ENCODE measurements at regions not wholly inside any gene's neighbourhood (a gene's known extent, or its start where the extent isn't known, plus 50 kb on each side); places are given as distances from the start of the nearest gene placed in this dataset.

DNA sequence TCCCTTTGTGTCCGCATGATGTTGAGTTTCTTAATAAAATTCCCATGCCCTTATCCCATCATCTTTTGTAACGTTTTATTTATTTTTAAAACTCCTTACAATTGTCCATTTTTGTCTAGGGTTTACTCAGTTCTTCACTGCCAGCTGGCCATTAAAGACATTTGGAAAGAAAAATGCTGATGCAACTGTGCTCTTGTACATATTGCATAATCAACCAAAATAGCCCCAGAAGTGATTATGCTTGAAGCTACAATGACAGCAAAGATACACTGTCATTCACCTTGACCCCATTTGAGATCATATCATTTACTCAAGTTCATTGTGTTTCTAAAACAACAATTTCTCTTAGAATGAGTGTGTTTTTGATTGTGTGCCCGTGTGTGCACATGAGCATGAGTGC is 1074.6 kb upstream of the RBFOX1 start:
- no peak overlapping the region for H3K27ac ChIP-seq (ENCODE audit: control insufficient read depth, insufficient read depth, low read length)
- no peak for DNase-seq (ENCODE audit: low read depth, low spot score)
- dilution Hi-C loops (cut with MboI; ENCODE audit: extremely low pct_ligation_motif_present, low sequenced_read_pairs), result no loop called here
- H2AFZ ChIP-seq (ENCODE audit: control insufficient read depth, low read length), result no peak overlapping the region
- TF ChIP-seq EZH2 (IDR thresholded peaks at IDR 0.05; ENCODE audit: low read length), result no peak
- TF ChIP-seq, protein P1, sequence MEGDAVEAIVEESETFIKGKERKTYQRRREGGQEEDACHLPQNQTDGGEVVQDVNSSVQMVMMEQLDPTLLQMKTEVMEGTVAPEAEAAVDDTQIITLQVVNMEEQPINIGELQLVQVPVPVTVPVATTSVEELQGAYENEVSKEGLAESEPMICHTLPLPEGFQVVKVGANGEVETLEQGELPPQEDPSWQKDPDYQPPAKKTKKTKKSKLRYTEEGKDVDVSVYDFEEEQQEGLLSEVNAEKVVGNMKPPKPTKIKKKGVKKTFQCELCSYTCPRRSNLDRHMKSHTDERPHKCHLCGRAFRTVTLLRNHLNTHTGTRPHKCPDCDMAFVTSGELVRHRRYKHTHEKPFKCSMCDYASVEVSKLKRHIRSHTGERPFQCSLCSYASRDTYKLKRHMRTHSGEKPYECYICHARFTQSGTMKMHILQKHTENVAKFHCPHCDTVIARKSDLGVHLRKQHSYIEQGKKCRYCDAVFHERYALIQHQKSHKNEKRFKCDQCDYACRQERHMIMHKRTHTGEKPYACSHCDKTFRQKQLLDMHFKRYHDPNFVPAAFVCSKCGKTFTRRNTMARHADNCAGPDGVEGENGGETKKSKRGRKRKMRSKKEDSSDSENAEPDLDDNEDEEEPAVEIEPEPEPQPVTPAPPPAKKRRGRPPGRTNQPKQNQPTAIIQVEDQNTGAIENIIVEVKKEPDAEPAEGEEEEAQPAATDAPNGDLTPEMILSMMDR (optimal IDR thresholded peaks at IDR 0.05 in 1 of 3, IDR thresholded peaks at IDR 0.05 in 1 of 3, conservative IDR thresholded peaks at IDR 0.05 in 1 of 3; ENCODE audit: extremely low read depth in 1 of 3, insufficient read depth in 2 of 3, low read length in 3 of 3), result no peak
- no peak for FAIRE-seq
- H3K9me1 ChIP-seq (ENCODE audit: control insufficient read depth, extremely low read depth, insufficient read depth, low read length), result no peaks in the 10 kb centered on the region
- peaks cover 11% of the 10 kb centered on the region for H3K9me3 ChIP-seq (ENCODE audit: control insufficient read depth, low read depth, low read length)
- no peak overlapping the region for H3K9ac ChIP-seq (ENCODE audit: control insufficient read depth, extremely low read depth, insufficient read depth, low read length)
- no peaks in the 10 kb centered on the region for H3K79me2 ChIP-seq (ENCODE audit: control insufficient read depth, insufficient read depth, low read length)
- no peaks in the 10 kb centered on the region for H3K4me1 ChIP-seq (ENCODE audit: control insufficient read depth, extremely low read depth, insufficient read depth, low read length)
- H3K36me3 ChIP-seq (ENCODE audit: control insufficient read depth in 2 of 2, extremely low read depth in 1 of 2, insufficient read depth in 2 of 2, low read length in 2 of 2), result no peaks in the 10 kb centered on the region
- no peak overlapping the region for H3K4me3 ChIP-seq (ENCODE audit: control insufficient read depth in 2 of 3, extremely low read depth in 1 of 3, insufficient read depth in 2 of 3, low read depth in 1 of 3, low read length in 3 of 3)
- H4K20me1 ChIP-seq (ENCODE audit: control insufficient read depth, extremely low read depth, insufficient read depth, low read length), result no peaks in the 10 kb centered on the region
- no peak overlapping the region for H3K4me2 ChIP-seq (ENCODE audit: control insufficient read depth, extremely low read depth, insufficient read depth, low read depth, low read length)
- H3K27me3 ChIP-seq (ENCODE audit: control insufficient read depth, extremely low read depth, insufficient read depth, low read length), result no peaks in the 10 kb centered on the region

DNA sequence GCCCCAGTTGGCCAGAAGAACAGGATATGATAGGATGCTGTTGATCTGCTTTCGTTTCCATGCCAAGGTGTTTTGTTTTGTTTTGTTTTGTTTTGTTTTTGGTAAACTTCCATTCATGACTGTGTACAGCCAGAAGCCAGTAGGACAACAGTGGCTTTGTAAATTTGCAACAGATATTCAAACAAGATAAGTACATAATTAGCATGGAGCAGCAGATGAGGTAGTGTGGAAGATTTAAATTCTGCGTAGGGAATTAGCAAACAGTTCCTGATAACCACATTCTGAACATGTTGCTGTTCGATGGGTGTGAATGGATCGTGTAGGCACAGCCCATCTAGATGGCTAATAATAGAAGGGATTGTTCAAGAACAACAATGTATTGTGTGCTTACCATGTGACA is 1080.1 kb upstream of the RBFOX1 start:
- Histone ChIP-seq H3K9me3 (ENCODE audit: control insufficient read depth, low read depth, low read length) (peaks cover 9% of the 10 kb centered on the region), H3K4me1 (ENCODE audit: control insufficient read depth, extremely low read depth, insufficient read depth, low read length) (no peaks in the 10 kb centered on the region), H3K79me2 (ENCODE audit: control insufficient read depth, insufficient read depth, low read length) (no peaks in the 10 kb centered on the region), H3K4me3 (ENCODE audit: control insufficient read depth in 2 of 3, extremely low read depth in 1 of 3, insufficient read depth in 2 of 3, low read depth in 1 of 3, low read length in 3 of 3) (no peak overlapping the region), H3K36me3 (ENCODE audit: control insufficient read depth in 2 of 2, extremely low read depth in 1 of 2, insufficient read depth in 2 of 2, low read length in 2 of 2) (no peaks in the 10 kb centered on the region), H4K20me1 (ENCODE audit: control insufficient read depth, extremely low read depth, insufficient read depth, low read length) (no peaks in the 10 kb centered on the region), H3K9me1 (ENCODE audit: control insufficient read depth, extremely low read depth, insufficient read depth, low read length) (no peaks in the 10 kb centered on the region), H3K27ac (ENCODE audit: control insufficient read depth, insufficient read depth, low read length) (no peak overlapping the region), H3K9ac (ENCODE audit: control insufficient read depth, extremely low read depth, insufficient read depth, low read length) (no peak overlapping the region), H3K27me3 (ENCODE audit: control insufficient read depth, extremely low read depth, insufficient read depth, low read length) (no peaks in the 10 kb centered on the region), H3K4me2 (ENCODE audit: control insufficient read depth, extremely low read depth, insufficient read depth, low read depth, low read length) (no peak overlapping the region), H2AFZ (ENCODE audit: control insufficient read depth, low read length) (no peak overlapping the region)
- TF ChIP-seq EZH2 (IDR thresholded peaks at IDR 0.05; ENCODE audit: low read length), result no peak
- TF ChIP-seq, protein P1 (optimal IDR thresholded peaks at IDR 0.05 in 1 of 3, IDR thresholded peaks at IDR 0.05 in 1 of 3, conservative IDR thresholded peaks at IDR 0.05 in 1 of 3; ENCODE audit: extremely low read depth in 1 of 3, insufficient read depth in 2 of 3, low read length in 3 of 3), result no peak
- no peak for FAIRE-seq
- no peak for DNase-seq (ENCODE audit: low read depth, low spot score)
- dilution Hi-C loops (cut with MboI; ENCODE audit: extremely low pct_ligation_motif_present, low sequenced_read_pairs), result no loop called here

All from keratinocyte (primary cell).